WTC11 (cell line): ENCODE measurements at regions not wholly inside any gene's neighbourhood (a gene's known extent, or its start where the extent isn't known, plus 50 kb on each side); places are given as distances from the start of the nearest gene placed in this dataset.

Experiments
- AR ChIP-seq: fragments of 250-450 bp; sonication (Bioruptor Pico); IDR thresholded peaks from 2 replicates; pipeline ENCODE4 v1.9.0; 2021; ENCODE audit warnings: mild to moderate bottlenecking
- ATF1 ChIP-seq: sonication (generic); formaldehyde crosslinking; IDR thresholded peaks from 2 replicates; pipeline ENCODE4 v1.8.1; 2023; ENCODE audit warnings: mild to moderate bottlenecking, moderate library complexity, missing genetic modification reagents
- ATF2 ChIP-seq: sonication (generic); formaldehyde crosslinking; IDR thresholded peaks from 2 replicates; pipeline ENCODE4 v1.8.1; 2022; ENCODE audit warnings: low read depth, missing genetic modification reagents, borderline replicate concordance
- CBFB ChIP-seq: sonication (generic); formaldehyde crosslinking; IDR thresholded peaks from 2 replicates; pipeline ENCODE4 v1.8.1; 2022; ENCODE audit warnings: mild to moderate bottlenecking, low read depth, missing genetic modification reagents
- CTCF ChIP-seq: fragments of 200-600 bp; IDR thresholded peaks from 2 replicates; pipeline ENCODE4 v1.8.0; 2022; ENCODE audit warnings: antibody characterized with exemption
- E2F1 ChIP-seq: sonication (generic); formaldehyde crosslinking; IDR thresholded peaks from 2 replicates; pipeline ENCODE4 v1.8.0; 2022; ENCODE audit warnings: mild to moderate bottlenecking, missing genetic modification reagents
- E2F5 ChIP-seq: sonication (generic); formaldehyde crosslinking; IDR thresholded peaks from 2 replicates; pipeline ENCODE4 v1.8.1; 2022; ENCODE audit warnings: mild to moderate bottlenecking, moderate library complexity, missing genetic modification reagents
- FOXP4 ChIP-seq: sonication (generic); formaldehyde crosslinking; IDR thresholded peaks from 2 replicates; pipeline ENCODE4 v1.8.0; 2022; ENCODE audit warnings: mild to moderate bottlenecking, missing genetic modification reagents
- GTF2I ChIP-seq: fragments of 250-450 bp; sonication (Bioruptor Pico); conservative IDR thresholded peaks from 2 replicates; pipeline ENCODE4 v1.4.0; 2021; ENCODE audit warnings: mild to moderate bottlenecking
- IRF2 ChIP-seq: sonication (generic); formaldehyde crosslinking; IDR thresholded peaks from 2 replicates; pipeline ENCODE4 v1.8.0; 2022; ENCODE audit warnings: low read depth, missing genetic modification reagents, borderline replicate concordance
- JAZF1 ChIP-seq: fragments of 250-450 bp; sonication (Bioruptor Pico); IDR thresholded peaks from 2 replicates; pipeline ENCODE4 v1.9.0; 2021; ENCODE audit warnings: moderate library complexity, mild to moderate bottlenecking, inconsistent platforms
- MYBL2 ChIP-seq: sonication (generic); formaldehyde crosslinking; IDR thresholded peaks from 2 replicates; pipeline ENCODE4 v1.8.1; 2023; ENCODE audit warnings: mild to moderate bottlenecking, moderate library complexity, missing genetic modification reagents
- NFE2L1 ChIP-seq: sonication (generic); formaldehyde crosslinking; IDR thresholded peaks from 2 replicates; pipeline ENCODE4 v1.8.1; 2023; ENCODE audit warnings: missing genetic modification reagents
- PREB ChIP-seq: sonication (generic); formaldehyde crosslinking; IDR thresholded peaks from 2 replicates; pipeline ENCODE4 v1.8.1; 2022; ENCODE audit warnings: mild to moderate bottlenecking, missing genetic modification reagents, moderate library complexity, borderline replicate concordance
- RELA ChIP-seq: sonication (generic); formaldehyde crosslinking; IDR thresholded peaks from 2 replicates; pipeline ENCODE4 v1.8.1; 2022; ENCODE audit warnings: missing genetic modification reagents, mild to moderate bottlenecking, borderline replicate concordance
- RORB ChIP-seq: fragments of 250-450 bp; sonication (Bioruptor Pico); IDR thresholded peaks from 2 replicates; pipeline ENCODE4 v1.9.0; 2021; ENCODE audit warnings: mild to moderate bottlenecking
- SMAD3 ChIP-seq: sonication (generic); formaldehyde crosslinking; IDR thresholded peaks from 2 replicates; pipeline ENCODE4 v1.8.0; 2022; ENCODE audit warnings: missing genetic modification reagents, mild to moderate bottlenecking, borderline replicate concordance
- SP1 ChIP-seq: sonication (generic); formaldehyde crosslinking; conservative IDR thresholded peaks from 2 replicates; pipeline ENCODE4 v1.8.1; 2022; ENCODE audit warnings: missing genetic modification reagents
- TEAD1 ChIP-seq: sonication (generic); formaldehyde crosslinking; IDR thresholded peaks from 2 replicates; pipeline ENCODE4 v1.8.0; 2022; ENCODE audit warnings: mild to moderate bottlenecking, missing genetic modification reagents
- TEAD4 ChIP-seq: sonication (generic); formaldehyde crosslinking; IDR thresholded peaks from 2 replicates; pipeline ENCODE4 v1.8.0; 2022; ENCODE audit warnings: mild to moderate bottlenecking, missing genetic modification reagents
- USF2 ChIP-seq: sonication (generic); formaldehyde crosslinking; IDR thresholded peaks from 2 replicates; pipeline ENCODE4 v1.8.1; 2023; ENCODE audit warnings: mild to moderate bottlenecking, missing genetic modification reagents, moderate library complexity
- ZNF281 ChIP-seq: sonication (generic); formaldehyde crosslinking; IDR thresholded peaks from 2 replicates; pipeline ENCODE4 v1.8.0; 2023; ENCODE audit warnings: mild to moderate bottlenecking, missing genetic modification reagents
- ZNF423 ChIP-seq: fragments of 250-450 bp; sonication (Bioruptor Pico); IDR thresholded peaks from 2 replicates; pipeline ENCODE4 v2.1.2; 2022; ENCODE audit warnings: mild to moderate bottlenecking, moderate library complexity
- ZNF671 ChIP-seq: fragments of 250-450 bp; sonication (Bioruptor Pico); IDR thresholded peaks from 2 replicates; pipeline ENCODE4 v1.8.0; 2021; ENCODE audit warnings: mild to moderate bottlenecking

GRCh38 chr6:90676516-90677300 lies 89.8 kb upstream of the MAP3K7 start (continued):
- TF ChIP-seq ATF1 (CRISPR knock-in tag) (no peak), RORB (CRISPR knock-in tag) (no peak), CBFB (no peak), FOXP4 (CRISPR knock-in tag) (no peak; the same call in 1 of the 2 replicates), TEAD4 (peak; percentile 50; the same call in 1 of the 2 replicates), TEAD1 (CRISPR knock-in tag) (peak; percentile 97; the same call in 1 of the 2 replicates), ZNF423 (CRISPR knock-in tag) (peak; percentile 75), SMAD3 (no peak; the same call in 1 of the 2 replicates), E2F5 (CRISPR knock-in tag) (no peak), AR (CRISPR knock-in tag) (no peak), JAZF1 (no peak), NFE2L1 (CRISPR knock-in tag) (no peak), USF2 (CRISPR knock-in tag) (no peak), ATF2 (CRISPR knock-in tag) (no peak), ZNF281 (no peak), GTF2I (CRISPR knock-in tag) (no peak), CTCF (no peak), RELA (no peak), MYBL2 (no peak), ZNF671 (no peak), PREB (no peak), SP1 (CRISPR knock-in tag) (no peak), IRF2 (CRISPR knock-in tag) (no peak), E2F1 (CRISPR knock-in tag) (no peak)
- TF ChIP-seq, all 79 proteins: peak for 6
